ENCODE measurements at regions not wholly inside any gene's neighbourhood (a gene's known extent, or its start where the extent isn't known, plus 50 kb on each side); places are given as distances from the start of the nearest gene placed in this dataset.

DNA sequence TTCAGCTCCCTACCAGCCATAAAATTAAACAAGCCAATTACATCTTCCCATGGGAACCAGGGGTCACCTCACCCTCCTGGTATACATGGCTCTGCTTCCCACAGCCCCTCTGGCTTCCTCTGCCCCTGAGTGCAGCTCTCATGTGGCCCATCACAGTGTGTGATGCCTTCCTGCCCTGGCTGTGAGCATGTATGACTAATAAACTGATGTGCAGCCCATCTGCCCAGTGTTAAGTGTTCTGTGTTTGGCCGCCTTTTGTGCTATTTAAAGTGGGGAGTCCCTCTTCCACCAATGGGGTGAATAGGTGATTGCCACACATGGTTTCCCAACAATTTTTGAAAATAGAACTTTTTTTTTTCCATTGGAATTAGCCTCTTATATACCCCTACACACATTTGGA is 87.7 kb upstream of the PIEZO2 start:
- H3K27me3 ChIP-seq, result no peaks in the 10 kb centered on the region

DNA sequence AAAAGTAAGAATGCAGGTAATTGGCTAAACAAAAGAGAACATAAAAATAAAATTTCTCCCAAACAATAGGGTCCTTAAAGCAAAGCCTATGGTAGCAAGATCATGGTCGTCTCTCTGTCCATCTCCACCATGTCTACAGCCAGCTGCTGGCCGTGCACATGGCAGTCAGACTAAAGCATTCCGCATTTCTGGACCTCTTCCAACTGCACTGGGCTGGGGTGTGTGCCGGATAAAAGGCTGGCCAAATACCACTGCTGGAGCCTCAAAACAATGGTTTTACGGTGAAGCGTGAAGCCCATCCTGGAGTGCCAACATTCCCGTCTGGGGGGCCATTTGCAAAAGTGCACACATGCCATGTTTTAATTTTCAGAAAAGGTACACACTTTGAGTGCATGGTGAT is 74.8 kb upstream of the PIEZO2 start:
- TF ChIP-seq, protein P1, sequence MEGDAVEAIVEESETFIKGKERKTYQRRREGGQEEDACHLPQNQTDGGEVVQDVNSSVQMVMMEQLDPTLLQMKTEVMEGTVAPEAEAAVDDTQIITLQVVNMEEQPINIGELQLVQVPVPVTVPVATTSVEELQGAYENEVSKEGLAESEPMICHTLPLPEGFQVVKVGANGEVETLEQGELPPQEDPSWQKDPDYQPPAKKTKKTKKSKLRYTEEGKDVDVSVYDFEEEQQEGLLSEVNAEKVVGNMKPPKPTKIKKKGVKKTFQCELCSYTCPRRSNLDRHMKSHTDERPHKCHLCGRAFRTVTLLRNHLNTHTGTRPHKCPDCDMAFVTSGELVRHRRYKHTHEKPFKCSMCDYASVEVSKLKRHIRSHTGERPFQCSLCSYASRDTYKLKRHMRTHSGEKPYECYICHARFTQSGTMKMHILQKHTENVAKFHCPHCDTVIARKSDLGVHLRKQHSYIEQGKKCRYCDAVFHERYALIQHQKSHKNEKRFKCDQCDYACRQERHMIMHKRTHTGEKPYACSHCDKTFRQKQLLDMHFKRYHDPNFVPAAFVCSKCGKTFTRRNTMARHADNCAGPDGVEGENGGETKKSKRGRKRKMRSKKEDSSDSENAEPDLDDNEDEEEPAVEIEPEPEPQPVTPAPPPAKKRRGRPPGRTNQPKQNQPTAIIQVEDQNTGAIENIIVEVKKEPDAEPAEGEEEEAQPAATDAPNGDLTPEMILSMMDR (IDR thresholded peaks at IDR 0.05), result no peak

More for the DNA sequence above, 87.7 kb upstream of the PIEZO2 start:
- TF ChIP-seq, protein P1 (IDR thresholded peaks at IDR 0.05), result no peak
- H3K9me3 ChIP-seq, result no peaks in the 10 kb centered on the region
- no peaks in the 10 kb centered on the region for H3K36me3 ChIP-seq
- no peak overlapping the region for H3K27ac ChIP-seq
- no peaks in the 10 kb centered on the region for H3K4me1 ChIP-seq (ENCODE audit: control insufficient read depth in 1 of 2, insufficient read depth in 1 of 2, low read depth in 1 of 2, low read length in 1 of 2)
- H3K4me3 ChIP-seq (ENCODE audit: low read depth in 1 of 2, low read length in 1 of 2), result no peak overlapping the region

DNA sequence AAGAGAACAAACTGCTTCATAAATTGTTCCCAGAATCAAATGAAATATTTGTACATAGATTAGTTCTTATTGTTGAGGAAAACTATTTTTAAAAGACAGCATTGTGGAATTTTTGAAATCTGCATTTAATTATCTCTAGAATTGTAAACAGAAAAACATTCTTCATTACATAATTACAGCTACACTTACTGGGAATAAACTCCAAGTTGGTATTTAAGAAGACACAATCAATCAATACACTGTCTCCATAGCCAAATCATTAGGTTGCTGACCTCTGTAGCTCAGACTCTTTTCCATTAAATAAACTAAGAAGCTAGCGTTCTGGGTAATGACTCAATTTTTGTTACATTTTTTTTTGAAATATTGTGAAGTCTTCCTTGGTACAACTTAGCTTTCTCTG is 70.2 kb upstream of the PIEZO2 start:
- H3K36me3 ChIP-seq, result no peaks in the 10 kb centered on the region
- TF ChIP-seq, protein P1 (IDR thresholded peaks at IDR 0.05), result no peak
- H3K27me3 ChIP-seq, result no peaks in the 10 kb centered on the region
- no peaks in the 10 kb centered on the region for H3K9me3 ChIP-seq
- no peaks in the 10 kb centered on the region for H3K4me1 ChIP-seq (ENCODE audit: control insufficient read depth in 1 of 2, insufficient read depth in 1 of 2, low read depth in 1 of 2, low read length in 1 of 2)
- H3K27ac ChIP-seq, result no peak overlapping the region
- H3K4me3 ChIP-seq (ENCODE audit: low read depth in 1 of 2, low read length in 1 of 2), result no peak overlapping the region

More for the DNA sequence above, 74.8 kb upstream of the PIEZO2 start:
- H3K27ac ChIP-seq, result no peak overlapping the region
- no peak overlapping the region for H3K4me3 ChIP-seq (ENCODE audit: low read depth in 1 of 2, low read length in 1 of 2)
- no peaks in the 10 kb centered on the region for H3K36me3 ChIP-seq
- H3K27me3 ChIP-seq, result no peaks in the 10 kb centered on the region
- H3K4me1 ChIP-seq (ENCODE audit: control insufficient read depth in 1 of 2, insufficient read depth in 1 of 2, low read depth in 1 of 2, low read length in 1 of 2), result no peaks in the 10 kb centered on the region
- H3K9me3 ChIP-seq, result no peaks in the 10 kb centered on the region

DNA sequence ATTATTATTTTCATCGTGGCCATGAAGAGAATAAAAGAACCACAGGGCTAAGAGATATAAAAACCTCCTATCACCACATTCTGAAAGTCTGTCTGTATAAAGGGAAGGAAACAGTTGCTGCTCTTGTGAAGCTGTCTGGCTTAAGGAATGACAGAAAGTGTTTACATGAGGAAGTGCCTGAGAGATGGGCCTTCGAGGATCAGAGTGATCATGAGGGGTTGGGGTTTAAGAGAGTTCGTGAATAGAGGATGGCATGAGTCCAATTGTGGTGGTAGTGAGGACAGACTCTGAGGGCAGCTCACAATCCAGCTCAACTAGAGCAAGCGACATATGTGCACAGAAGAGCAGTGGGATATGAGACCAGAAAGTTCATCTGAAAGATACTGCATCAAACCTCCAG is 65.8 kb upstream of the PIEZO2 start:
- Histone ChIP-seq H3K36me3 (no peaks in the 10 kb centered on the region), H3K4me1 (ENCODE audit: control insufficient read depth in 1 of 2, insufficient read depth in 1 of 2, low read depth in 1 of 2, low read length in 1 of 2) (no peaks in the 10 kb centered on the region), H3K9me3 (no peaks in the 10 kb centered on the region), H3K27ac (no peak overlapping the region), H3K4me3 (ENCODE audit: low read depth in 1 of 2, low read length in 1 of 2) (no peak overlapping the region), H3K27me3 (no peaks in the 10 kb centered on the region)
- TF ChIP-seq, protein P1 (IDR thresholded peaks at IDR 0.05), result no peak

DNA sequence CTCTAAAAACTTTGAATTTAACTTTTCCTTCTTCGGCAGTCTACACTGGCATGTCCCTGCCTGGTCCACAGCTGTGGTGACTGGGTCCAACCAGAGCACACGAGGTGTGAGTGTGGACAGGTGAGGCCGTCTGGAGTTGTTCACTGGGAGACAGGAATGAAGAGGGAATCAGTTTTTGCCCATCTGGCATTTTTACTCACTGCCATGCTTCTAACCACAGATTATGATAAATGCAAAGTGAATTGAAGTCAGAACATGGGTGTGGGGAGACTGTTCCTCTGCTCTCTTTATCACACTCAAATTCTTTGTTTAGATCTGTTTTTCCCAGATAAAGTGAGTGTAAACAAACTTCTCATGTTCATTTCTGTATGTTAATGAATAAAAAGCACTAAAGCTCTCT is 54.7 kb upstream of the PIEZO2 start:
- Histone ChIP-seq H3K36me3 (no peaks in the 10 kb centered on the region), H3K27me3 (no peaks in the 10 kb centered on the region), H3K4me3 (ENCODE audit: low read depth in 1 of 2, low read length in 1 of 2) (no peak overlapping the region), H3K4me1 (ENCODE audit: control insufficient read depth in 1 of 2, insufficient read depth in 1 of 2, low read depth in 1 of 2, low read length in 1 of 2) (no peaks in the 10 kb centered on the region), H3K9me3 (no peaks in the 10 kb centered on the region), H3K27ac (no peak overlapping the region)
- TF ChIP-seq, protein P1 (IDR thresholded peaks at IDR 0.05), result no peak

DNA sequence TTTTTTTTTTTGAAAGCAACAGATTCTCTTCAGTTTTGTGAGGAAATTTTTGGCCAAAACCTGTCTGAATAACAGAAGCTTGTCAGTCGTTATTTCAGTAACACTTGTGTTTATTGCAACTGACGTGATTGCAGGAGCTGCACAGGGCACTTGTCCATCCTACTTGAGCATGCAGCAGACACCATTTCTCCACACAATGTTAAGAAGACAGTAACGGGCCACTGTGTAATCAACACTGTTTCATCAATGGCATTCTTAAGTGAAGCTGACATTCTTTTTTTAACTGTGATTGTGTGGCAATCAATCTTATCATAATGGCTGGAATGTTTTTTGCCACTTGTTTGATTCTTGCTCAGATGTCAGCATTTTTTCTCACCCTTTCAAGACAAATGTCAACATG is 50.1 kb upstream of the PIEZO2 start:
- TF ChIP-seq, protein P1 (IDR thresholded peaks at IDR 0.05), result no peak
- no peak overlapping the region for H3K27ac ChIP-seq
- no peaks in the 10 kb centered on the region for H3K9me3 ChIP-seq
- no peak overlapping the region for H3K4me3 ChIP-seq (ENCODE audit: low read depth in 1 of 2, low read length in 1 of 2)
- no peaks in the 10 kb centered on the region for H3K4me1 ChIP-seq (ENCODE audit: control insufficient read depth in 1 of 2, insufficient read depth in 1 of 2, low read depth in 1 of 2, low read length in 1 of 2)
- no peaks in the 10 kb centered on the region for H3K27me3 ChIP-seq
- no peaks in the 10 kb centered on the region for H3K36me3 ChIP-seq

Measured in neutrophil (primary cell).